HG03103 (cell line): ENCODE measurements at regions not wholly inside any gene's neighbourhood (a gene's known extent, or its start where the extent isn't known, plus 50 kb on each side); places are given as distances from the start of the nearest gene placed in this dataset.
"Not testable (repeated sequence)": the region's sequence is repeated elsewhere in the genome, so short reads cannot be mapped to it uniquely, and the experiment has no call there.

Experiments used
- ATAC-seq: cut with Tn5 transposase; IDR thresholded peaks from one replicate; pipeline ENCODE4 v1.9.1; 2021; ENCODE audit warnings: low read depth; ENCODE audit not compliant: unreplicated experiment

GRCh38 chr5:53263151-53263550 lies 153.6 kb upstream of the MOCS2 start:
- ATAC-seq = no peak

GRCh38 chr5:53265043-53265442 lies 155.5 kb upstream of the MOCS2 start:
- no peak for ATAC-seq

- not testable (repeated sequence) for ATAC-seq
These were observed 158.7 kb upstream of the MOCS2 start for GRCh38 chr5:53268241-53268640.

GRCh38 chr5:53275666-53276065 lies 166.1 kb upstream of the MOCS2 start:
- ATAC-seq = no peak

DNA sequence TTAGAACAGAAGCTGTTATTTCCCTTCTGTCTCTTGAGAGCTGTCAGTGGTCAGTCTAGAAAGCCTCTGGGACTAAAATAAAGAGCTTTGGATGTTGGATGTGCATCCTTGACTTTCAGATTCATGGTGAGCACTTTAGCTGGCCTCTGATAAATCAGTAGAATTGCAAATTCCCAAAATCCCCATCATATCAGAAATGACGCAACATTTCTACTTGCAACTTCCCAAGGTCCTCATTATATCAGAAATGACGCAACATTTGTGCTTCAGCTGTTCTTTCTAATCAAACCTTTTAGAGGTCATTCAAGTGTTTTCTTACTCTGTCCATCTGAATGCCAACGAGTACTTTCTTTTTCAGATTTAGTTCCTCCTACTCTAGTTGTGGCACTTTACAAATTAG lies 167.3 kb upstream of the MOCS2 start:
- ATAC-seq = no peak

DNA sequence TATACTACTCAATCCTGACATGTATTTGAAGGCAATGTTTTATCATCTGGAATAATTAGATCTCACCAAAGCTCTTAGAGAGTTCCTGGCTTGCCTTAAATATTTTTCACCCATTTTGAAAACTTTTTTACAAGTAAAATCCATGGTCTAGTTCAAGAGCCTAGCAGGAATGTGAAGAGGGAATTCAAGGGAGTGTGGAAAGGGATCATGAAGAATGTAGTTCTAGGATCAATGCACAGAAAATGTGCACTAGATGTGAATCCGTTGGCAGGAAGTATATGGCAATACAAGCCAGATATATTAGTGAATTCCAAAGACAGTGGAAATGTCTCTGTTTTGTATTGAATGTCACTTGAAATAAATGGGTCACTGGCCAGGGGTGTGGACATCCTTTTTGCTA lies 167.9 kb upstream of the MOCS2 start:
- ATAC-seq = no peak

GRCh38 chr5:53287573-53287972 lies 178.0 kb upstream of the MOCS2 start:
- no peak for ATAC-seq

GRCh38 chr5:53288511-53288910 lies 179.0 kb upstream of the MOCS2 start:
- ATAC-seq = no peak

- ATAC-seq = no peak
These were observed 181.5 kb upstream of the MOCS2 start for GRCh38 chr5:53291047-53291446.

GRCh38 chr5:53291528-53291927 lies 182.0 kb upstream of the MOCS2 start:
- ATAC-seq = no peak

GRCh38 chr5:53298841-53299240 lies 181.6 kb upstream of the FST start:
- ATAC-seq = no peak

DNA sequence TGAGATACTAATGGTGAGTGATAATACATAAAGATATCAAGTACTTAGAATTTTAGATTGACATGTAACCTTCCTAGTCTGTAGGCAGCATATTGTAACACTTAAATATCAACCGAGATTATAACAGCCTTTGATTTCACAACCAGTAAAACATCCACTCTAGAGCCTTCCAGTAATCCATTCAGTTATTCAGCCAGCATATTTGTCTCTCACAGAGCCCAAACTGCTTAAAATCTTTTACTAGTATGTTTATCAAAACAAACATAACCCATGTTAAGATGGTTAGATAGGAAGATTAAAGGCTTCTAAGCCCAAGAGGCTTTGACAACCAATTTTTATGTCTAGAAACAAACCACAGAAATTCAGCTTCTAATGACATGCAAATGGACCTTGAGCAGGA lies 177.9 kb upstream of the FST start:
- no peak for ATAC-seq

GRCh38 chr5:53303105-53303504 lies 177.3 kb upstream of the FST start:
- ATAC-seq = no peak

GRCh38 chr5:53305316-53305715 lies 175.1 kb upstream of the FST start:
- ATAC-seq = not testable (repeated sequence)

- ATAC-seq = no peak
These were observed 170.8 kb upstream of the FST start for GRCh38 chr5:53309653-53310052.

- ATAC-seq = no peak
These were observed 168.7 kb upstream of the FST start for GRCh38 chr5:53311681-53312080.

GRCh38 chr5:53313145-53313544 lies 167.3 kb upstream of the FST start:
- ATAC-seq = no peak

DNA sequence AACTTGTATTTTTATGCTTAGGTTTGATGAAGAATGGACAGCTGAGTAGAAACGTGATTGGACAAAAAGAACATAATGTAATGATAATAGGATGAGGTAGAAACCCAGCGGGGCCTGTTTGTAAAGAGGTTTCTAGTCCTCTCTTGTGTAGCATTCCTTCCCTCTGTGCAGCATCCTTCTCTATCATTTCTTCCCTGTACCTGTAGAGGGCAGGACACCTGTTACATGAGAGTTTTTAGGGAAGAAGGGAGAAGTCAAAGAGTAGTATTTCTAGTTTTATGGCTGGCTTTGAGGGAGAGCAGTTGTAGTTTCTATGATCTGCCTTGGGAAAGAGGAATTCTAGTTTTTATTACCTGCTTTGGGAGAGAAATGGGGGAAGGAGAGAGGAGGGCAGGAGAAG lies 162.1 kb upstream of the FST start:
- no peak for ATAC-seq

DNA sequence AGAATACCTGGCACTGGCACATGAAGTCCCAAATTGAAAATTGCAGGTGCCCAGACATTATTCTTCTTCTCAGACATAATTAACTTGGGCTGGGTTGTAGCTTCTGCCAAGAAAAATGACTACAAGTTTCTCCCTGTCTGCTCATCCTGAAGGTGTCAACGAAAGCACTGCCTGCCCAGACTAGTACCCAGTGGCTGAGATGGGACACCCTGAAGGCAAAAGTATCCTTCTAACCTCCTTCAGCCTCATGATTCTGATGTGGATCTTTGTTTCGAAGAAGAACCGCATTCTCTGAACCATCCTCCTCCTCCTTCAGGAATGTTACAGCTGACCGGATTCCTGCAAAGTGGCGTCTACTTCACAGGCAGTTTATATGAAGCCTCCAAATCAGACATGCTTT lies 161.1 kb upstream of the FST start:
- ATAC-seq = no peak

GRCh38 chr5:53321073-53321472 lies 159.4 kb upstream of the FST start:
- ATAC-seq = no peak

DNA sequence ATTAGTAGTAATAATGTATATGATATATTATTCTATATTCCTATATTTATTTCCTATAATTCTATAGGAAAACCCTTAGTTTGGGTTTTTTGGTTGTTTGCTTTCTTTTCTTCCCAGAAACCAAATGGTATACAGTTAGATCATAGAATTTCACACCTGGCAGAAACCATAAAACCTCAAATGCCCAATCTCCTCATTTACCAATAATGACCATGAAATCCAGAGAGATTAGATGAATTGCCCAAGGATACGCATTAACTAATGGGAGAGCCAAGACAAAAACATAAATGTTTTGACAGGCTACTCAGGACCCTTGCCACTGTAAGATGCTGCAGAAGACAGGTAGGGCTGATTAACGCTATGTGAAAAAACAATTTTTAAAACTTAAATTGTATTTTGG lies 158.7 kb upstream of the FST start:
- no peak for ATAC-seq

- ATAC-seq = no peak
These were observed 158.2 kb upstream of the FST start for GRCh38 chr5:53322257-53322656.

DNA sequence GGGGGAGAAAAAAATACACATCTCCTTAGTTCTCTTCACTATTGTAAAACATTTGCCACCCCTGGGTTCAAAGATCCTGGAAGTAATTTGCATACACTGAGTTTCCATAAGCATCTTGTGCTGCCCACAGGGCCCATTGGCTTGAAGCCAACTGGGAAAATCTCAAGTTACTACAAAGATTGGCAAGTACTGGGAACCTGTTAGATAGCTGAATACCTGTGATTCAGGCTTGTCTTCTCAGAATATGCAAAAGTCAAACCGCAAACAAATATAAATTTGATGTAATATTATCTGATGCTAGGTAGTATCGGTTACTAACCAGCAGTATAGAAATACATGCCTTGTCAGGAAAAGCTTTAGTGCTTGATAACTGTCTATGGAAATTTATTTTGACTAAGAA lies 156.9 kb upstream of the FST start:
- ATAC-seq = no peak
